ENCODE measurements at regions not wholly inside any gene's neighbourhood (a gene's known extent, or its start where the extent isn't known, plus 50 kb on each side); places are given as distances from the start of the nearest gene placed in this dataset.

DNA sequence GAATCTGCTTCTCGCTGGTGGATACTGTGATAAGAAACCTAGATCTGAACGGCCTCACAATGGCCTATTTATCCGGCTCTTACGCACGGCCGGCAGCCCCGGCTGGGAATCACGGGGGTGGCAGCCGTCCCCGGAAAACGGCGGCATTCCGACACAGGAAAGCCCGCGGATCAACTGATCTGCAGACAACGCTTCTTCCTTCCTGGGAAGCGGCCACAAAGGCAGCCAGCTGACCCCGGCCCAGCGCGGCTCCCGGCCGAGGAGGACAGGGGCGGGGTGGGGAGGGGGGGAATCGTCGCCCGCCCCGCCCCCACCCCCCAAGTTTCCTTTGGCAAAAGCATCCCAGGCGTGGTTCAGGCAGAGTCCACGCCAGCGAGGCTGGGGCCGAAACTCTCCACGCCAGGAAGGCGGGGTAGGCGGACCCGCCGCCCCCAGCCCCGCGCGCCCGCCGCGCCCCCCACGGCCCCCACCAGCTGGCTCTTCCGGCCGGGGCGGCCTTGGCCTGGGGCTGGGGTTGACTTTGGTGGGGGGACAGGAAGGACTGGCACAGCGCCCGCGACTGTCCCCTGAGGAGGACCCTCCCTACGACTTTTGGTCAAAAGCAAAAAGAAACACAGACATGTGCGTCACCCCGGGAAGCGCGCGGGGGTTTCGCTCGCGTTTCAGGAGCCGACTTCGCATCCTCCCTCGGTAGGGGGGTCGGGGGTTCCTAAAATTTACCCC, 247.7 kb upstream of the ANKRD55 start (continued):
- 0 out of 2 replicates have a peak, but pooled peaks have one; percentile 41 for TF ChIP-seq KDM3A (CRISPR knock-in tag; IDR thresholded peaks at IDR 0.05; ENCODE audit: low read depth)
- TF ChIP-seq, protein P1, sequence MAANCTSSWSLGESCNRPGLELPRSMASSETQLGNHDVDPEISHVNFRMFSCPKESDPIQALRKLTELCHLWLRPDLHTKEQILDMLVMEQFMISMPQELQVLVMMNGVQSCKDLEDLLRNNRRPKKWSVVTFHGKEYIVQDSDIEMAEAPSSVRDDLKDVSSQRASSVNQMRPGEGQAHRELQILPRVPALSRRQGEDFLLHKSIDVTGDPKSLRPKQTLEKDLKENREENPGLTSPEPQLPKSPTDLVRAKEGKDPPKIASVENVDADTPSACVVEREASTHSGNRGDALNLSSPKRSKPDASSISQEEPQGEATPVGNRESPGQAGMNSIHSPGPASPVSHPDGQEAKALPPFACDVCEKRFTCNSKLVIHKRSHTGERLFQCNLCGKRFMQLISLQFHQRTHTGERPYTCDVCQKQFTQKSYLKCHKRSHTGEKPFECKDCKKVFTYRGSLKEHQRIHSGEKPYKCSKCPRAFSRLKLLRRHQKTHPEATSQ (CRISPR knock-in tag; IDR thresholded peaks at IDR 0.05; ENCODE audit: borderline replicate concordance): no peak
- 0 out of 2 replicates have a peak, but pooled peaks have one; percentile 41 for TF ChIP-seq KMT2B (CRISPR knock-in tag; IDR thresholded peaks at IDR 0.05)
- TF ChIP-seq GTF3A (CRISPR knock-in tag; conservative IDR thresholded peaks at IDR 0.05): no peak
- TF ChIP-seq ZMAT3 (CRISPR knock-in tag; conservative IDR thresholded peaks at IDR 0.05): 0 out of 2 replicates have a peak, but pooled peaks have one; percentile 37
- TF ChIP-seq, protein P2, sequence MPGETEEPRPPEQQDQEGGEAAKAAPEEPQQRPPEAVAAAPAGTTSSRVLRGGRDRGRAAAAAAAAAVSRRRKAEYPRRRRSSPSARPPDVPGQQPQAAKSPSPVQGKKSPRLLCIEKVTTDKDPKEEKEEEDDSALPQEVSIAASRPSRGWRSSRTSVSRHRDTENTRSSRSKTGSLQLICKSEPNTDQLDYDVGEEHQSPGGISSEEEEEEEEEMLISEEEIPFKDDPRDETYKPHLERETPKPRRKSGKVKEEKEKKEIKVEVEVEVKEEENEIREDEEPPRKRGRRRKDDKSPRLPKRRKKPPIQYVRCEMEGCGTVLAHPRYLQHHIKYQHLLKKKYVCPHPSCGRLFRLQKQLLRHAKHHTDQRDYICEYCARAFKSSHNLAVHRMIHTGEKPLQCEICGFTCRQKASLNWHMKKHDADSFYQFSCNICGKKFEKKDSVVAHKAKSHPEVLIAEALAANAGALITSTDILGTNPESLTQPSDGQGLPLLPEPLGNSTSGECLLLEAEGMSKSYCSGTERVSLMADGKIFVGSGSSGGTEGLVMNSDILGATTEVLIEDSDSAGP (CRISPR knock-in tag; IDR thresholded peaks at IDR 0.05; ENCODE audit: borderline replicate concordance): peak; percentile 41; the same call in 1 of the 2 replicates
- TF ChIP-seq, protein P3, sequence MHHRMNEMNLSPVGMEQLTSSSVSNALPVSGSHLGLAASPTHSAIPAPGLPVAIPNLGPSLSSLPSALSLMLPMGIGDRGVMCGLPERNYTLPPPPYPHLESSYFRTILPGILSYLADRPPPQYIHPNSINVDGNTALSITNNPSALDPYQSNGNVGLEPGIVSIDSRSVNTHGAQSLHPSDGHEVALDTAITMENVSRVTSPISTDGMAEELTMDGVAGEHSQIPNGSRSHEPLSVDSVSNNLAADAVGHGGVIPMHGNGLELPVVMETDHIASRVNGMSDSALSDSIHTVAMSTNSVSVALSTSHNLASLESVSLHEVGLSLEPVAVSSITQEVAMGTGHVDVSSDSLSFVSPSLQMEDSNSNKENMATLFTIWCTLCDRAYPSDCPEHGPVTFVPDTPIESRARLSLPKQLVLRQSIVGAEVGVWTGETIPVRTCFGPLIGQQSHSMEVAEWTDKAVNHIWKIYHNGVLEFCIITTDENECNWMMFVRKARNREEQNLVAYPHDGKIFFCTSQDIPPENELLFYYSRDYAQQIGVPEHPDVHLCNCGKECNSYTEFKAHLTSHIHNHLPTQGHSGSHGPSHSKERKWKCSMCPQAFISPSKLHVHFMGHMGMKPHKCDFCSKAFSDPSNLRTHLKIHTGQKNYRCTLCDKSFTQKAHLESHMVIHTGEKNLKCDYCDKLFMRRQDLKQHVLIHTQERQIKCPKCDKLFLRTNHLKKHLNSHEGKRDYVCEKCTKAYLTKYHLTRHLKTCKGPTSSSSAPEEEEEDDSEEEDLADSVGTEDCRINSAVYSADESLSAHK (CRISPR knock-in tag; IDR thresholded peaks at IDR 0.05; ENCODE audit: borderline replicate concordance): 0 out of 2 replicates have a peak, but pooled peaks have one; percentile 33
- TF ChIP-seq FOXC1 (CRISPR knock-in tag; IDR thresholded peaks at IDR 0.05; ENCODE audit: borderline replicate concordance): no peak
- 0 out of 2 replicates have a peak, but pooled peaks have one; percentile 2 for TF ChIP-seq ZNF850 (CRISPR knock-in tag; conservative IDR thresholded peaks at IDR 0.05)
- no peak for TF ChIP-seq ZFP1 (CRISPR knock-in tag; IDR thresholded peaks at IDR 0.05)
- TF ChIP-seq, protein P4, sequence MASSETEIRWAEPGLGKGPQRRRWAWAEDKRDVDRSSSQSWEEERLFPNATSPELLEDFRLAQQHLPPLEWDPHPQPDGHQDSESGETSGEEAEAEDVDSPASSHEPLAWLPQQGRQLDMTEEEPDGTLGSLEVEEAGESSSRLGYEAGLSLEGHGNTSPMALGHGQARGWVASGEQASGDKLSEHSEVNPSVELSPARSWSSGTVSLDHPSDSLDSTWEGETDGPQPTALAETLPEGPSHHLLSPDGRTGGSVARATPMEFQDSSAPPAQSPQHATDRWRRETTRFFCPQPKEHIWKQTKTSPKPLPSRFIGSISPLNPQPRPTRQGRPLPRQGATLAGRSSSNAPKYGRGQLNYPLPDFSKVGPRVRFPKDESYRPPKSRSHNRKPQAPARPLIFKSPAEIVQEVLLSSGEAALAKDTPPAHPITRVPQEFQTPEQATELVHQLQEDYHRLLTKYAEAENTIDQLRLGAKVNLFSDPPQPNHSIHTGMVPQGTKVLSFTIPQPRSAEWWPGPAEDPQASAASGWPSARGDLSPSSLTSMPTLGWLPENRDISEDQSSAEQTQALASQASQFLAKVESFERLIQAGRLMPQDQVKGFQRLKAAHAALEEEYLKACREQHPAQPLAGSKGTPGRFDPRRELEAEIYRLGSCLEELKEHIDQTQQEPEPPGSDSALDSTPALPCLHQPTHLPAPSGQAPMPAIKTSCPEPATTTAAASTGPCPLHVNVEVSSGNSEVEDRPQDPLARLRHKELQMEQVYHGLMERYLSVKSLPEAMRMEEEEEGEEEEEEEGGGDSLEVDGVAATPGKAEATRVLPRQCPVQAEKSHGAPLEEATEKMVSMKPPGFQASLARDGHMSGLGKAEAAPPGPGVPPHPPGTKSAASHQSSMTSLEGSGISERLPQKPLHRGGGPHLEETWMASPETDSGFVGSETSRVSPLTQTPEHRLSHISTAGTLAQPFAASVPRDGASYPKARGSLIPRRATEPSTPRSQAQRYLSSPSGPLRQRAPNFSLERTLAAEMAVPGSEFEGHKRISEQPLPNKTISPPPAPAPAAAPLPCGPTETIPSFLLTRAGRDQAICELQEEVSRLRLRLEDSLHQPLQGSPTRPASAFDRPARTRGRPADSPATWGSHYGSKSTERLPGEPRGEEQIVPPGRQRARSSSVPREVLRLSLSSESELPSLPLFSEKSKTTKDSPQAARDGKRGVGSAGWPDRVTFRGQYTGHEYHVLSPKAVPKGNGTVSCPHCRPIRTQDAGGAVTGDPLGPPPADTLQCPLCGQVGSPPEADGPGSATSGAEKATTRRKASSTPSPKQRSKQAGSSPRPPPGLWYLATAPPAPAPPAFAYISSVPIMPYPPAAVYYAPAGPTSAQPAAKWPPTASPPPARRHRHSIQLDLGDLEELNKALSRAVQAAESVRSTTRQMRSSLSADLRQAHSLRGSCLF (CRISPR knock-in tag; IDR thresholded peaks at IDR 0.05; ENCODE audit: borderline replicate concordance): no peak
- TF ChIP-seq GABPB1 (CRISPR knock-in tag; IDR thresholded peaks at IDR 0.05): peak; percentile 68; the same call in 1 of the 2 replicates
- TF ChIP-seq DMAP1 (CRISPR knock-in tag; IDR thresholded peaks at IDR 0.05): peak; percentile 55
- TF ChIP-seq, protein P5, sequence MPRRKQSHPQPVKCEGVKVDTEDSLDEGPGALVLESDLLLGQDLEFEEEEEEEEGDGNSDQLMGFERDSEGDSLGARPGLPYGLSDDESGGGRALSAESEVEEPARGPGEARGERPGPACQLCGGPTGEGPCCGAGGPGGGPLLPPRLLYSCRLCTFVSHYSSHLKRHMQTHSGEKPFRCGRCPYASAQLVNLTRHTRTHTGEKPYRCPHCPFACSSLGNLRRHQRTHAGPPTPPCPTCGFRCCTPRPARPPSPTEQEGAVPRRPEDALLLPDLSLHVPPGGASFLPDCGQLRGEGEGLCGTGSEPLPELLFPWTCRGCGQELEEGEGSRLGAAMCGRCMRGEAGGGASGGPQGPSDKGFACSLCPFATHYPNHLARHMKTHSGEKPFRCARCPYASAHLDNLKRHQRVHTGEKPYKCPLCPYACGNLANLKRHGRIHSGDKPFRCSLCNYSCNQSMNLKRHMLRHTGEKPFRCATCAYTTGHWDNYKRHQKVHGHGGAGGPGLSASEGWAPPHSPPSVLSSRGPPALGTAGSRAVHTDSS (CRISPR knock-in tag; conservative IDR thresholded peaks at IDR 0.05): no peak
- TF ChIP-seq, protein P6, sequence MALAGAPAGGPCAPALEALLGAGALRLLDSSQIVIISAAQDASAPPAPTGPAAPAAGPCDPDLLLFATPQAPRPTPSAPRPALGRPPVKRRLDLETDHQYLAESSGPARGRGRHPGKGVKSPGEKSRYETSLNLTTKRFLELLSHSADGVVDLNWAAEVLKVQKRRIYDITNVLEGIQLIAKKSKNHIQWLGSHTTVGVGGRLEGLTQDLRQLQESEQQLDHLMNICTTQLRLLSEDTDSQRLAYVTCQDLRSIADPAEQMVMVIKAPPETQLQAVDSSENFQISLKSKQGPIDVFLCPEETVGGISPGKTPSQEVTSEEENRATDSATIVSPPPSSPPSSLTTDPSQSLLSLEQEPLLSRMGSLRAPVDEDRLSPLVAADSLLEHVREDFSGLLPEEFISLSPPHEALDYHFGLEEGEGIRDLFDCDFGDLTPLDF (CRISPR knock-in tag; IDR thresholded peaks at IDR 0.05): 0 out of 2 replicates have a peak, but pooled peaks have one; percentile 35

Measured in HepG2 (cell line).